ENCODE measurements at regions not wholly inside any gene's neighbourhood (a gene's known extent, or its start where the extent isn't known, plus 50 kb on each side); places are given as distances from the start of the nearest gene placed in this dataset.

DNA sequence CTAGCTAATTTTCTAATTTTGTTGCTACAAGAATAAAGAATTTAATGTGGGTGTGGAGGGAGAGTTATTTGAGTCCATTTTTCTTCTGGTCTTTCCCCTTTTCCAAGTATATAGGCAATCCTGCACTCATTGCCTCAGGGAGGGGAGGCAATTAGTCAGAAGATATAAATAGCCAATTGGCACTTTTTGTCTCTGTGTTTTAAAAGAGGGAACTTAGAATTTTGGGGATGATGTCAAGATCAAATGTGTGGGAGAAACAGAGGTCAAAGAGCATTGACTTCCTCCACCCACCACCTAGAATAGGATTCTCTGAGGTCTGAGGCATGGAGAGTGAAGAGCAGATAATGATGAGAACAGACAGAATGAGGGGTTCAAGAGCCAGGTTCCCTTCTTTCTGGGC is 120.3 kb upstream of the ZC3H12C start:
- DNase-seq (ENCODE audit: low read depth), result no peak

DNA sequence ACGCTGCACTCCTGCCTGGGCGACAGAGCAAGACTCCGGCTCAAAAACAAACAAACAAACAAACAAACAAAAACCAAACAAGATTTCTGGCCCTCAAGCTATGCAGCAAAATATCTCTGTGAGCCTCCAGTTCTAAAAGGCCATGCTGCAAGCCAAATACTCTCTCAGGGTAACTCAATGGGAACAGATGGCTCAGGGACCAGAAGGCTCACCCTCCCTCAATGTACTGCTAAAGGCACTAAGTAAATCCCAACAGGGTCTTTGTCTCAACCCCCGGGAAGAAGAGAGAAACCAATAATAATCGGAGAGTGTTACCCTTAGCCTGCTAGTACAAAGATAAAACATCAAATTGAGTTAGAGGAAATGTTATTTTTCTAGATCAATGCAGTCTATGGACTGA is 119.7 kb upstream of the ZC3H12C start:
- DNase-seq (ENCODE audit: low read depth), result no peak

DNA sequence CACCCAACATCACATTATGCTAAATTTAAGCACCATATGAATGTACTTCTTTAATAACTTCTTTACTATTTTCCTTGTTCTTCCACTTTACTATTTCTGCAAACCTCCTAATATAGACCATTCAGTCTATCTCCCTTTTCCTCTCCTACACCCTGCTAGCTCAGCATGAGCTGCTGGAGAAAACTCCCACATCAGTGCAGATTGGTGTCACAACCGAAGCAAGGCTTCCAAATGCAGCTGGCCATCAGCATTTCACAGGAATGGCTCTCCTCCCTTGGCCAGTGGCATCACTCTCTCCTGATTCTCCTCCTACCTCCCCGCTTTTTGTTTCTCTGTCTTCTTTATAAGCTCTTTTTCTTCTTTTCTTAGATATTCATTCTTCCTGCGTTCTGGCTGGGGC is 118.7 kb upstream of the ZC3H12C start:
- DNase-seq (ENCODE audit: low read depth), result no peak

DNA sequence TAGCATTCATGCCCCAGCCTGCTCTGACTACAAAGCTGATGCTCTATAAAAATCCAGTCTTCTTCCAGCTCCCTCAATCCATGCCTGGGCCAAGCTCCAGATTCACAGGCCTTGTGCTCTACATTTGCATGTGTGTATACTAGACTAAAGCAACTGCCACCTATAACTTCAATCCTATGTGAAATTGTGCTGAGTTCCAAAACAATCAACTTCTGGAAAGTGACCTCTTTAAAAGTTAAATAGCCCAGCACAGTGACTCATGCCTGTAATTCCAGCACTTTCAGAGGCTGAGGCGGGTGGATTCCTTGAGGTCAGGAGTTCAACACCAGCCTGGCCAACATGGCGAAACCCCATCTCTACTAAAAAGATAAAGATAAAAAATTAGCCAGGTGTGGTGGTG is 114.3 kb upstream of the ZC3H12C start:
- DNase-seq (ENCODE audit: low read depth), result no peak

DNA sequence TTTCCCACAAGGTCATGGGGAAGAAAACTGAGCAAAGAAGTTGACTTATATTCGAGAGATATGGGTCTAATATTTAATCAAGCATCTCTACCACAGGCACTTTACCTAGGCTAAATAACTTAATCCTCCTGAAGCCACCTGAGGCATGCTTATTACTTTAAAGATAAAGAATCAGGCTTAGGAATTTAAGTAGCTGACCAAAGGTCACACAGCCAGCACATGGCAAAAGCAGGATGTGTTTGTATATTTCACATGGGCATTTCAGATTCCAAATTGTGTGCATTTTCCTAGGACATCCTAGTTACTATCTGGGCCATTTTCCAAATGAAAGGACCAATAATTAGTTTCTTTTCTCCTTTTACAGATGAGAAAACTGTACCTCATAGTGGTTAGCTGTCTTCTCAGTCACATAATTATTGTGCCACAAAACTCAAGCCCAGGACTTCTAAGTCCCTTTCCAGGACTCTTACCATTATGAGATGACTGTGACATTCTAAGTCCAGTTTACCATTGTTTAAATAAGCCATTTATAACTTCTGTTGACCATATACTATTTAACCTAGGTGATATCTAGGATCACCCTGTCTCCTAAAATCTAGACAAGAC is 112.1 kb upstream of the ZC3H12C start:
- no peak for DNase-seq (ENCODE audit: low read depth)

DNA sequence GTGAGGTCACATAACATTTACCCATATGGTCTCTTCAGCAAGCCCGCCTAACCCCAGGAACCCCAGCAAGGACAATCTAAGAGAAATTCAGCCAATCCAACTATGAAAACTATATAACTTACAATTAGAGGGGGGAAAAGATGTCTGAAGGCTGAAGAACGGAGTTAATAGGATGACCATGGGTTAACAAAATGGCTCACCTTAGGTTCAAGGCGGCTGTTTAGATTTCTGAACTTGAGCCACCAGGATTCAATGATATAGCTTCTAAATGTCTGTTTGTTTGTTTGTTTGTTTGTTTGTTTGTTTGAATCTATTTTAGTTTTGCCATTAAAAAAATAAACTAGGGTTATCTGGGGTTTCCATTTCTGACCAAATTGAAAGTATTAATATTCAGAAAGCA is 109.8 kb upstream of the ZC3H12C start:
- DNase-seq (ENCODE audit: low read depth), result no peak

DNA sequence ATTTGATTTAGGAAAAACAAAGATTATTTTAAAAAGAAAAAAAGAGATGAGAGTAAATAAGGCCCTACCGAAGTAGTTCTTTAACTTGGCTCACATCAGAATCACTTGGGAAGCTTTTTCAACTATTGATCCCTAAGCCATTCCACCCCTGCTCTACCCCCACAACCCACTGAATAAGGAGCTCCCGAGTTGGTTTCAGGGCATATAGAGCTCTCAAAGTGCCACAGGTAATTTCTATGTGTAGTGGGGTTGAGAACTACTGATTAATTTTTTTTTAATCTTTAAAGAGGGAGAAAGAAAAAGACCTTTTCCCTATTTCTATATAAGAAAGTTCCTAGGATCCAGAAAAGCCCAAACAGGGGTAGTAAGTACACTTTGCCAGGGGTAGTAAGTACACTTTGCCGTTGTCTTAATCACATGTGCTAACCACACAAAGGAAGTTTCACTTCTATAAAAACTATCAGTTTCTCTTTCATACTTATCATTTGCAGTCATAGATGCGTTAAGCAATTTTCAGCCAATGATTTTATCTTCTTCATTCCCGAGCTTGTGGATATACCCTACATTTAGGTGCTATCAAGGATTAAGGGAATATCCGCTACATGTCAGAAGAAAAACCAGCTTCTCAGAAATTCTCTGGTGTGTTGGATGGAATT is 108.4 kb upstream of the ZC3H12C start:
- no peak for DNase-seq (ENCODE audit: low read depth)

DNA sequence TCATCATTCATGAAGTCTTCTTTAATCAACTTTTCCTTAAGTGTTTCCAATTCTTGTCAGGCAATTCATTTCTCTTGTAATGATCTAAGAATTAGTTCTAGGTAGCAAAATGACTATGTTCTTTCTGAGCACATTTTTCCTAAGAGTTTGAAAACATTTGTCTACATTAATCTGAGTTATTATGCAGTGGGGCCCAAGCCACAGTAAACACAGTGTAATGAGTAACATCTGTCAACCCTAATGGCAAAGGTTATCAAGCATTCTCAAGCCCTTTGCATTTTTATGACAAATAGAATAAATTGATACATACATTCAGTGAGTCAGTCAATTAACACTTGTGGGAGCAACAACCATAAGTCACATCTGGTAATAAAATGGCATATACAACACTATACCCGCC is 106.7 kb upstream of the ZC3H12C start:
- DNase-seq (ENCODE audit: low read depth), result no peak

DNA sequence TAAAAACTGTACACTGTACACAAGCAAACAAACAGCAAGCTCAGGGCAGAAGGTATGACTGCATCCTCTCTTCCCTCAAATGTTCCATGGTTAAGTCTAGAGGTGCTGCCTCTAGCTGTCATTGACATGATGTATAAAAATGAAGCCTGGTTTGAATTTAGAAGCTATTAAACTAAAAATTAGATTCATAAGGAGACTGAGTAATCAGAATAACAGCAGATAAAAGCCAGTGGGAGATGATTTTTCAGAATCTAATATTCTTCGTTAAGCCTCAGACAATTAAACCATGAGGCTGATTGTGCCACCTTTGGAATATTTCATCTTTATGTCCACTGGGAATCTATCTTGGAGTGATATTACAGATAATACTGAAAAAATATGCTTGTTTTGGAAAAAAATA is 101.4 kb upstream of the ZC3H12C start:
- DNase-seq (ENCODE audit: low read depth), result no peak

DNA sequence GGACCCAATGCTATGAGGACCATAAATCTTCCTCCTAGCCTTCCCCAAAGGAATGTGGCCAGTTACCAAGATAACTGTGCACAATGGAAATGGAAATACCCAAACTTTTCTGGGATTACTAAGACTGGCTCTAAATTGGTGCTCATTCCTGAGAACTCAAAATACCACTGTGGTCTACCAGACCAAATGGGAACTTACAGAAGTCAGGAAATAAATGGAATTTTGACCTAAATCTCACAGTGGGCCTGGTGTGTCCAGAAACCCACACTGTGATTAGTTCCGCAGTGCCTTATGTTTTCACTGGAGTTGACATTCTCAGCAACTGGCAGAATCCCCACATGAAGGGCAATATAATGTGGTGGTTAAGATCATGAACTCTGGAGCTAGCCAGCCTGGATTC is 99.4 kb upstream of the ZC3H12C start:
- no peak for DNase-seq (ENCODE audit: low read depth)

DNA sequence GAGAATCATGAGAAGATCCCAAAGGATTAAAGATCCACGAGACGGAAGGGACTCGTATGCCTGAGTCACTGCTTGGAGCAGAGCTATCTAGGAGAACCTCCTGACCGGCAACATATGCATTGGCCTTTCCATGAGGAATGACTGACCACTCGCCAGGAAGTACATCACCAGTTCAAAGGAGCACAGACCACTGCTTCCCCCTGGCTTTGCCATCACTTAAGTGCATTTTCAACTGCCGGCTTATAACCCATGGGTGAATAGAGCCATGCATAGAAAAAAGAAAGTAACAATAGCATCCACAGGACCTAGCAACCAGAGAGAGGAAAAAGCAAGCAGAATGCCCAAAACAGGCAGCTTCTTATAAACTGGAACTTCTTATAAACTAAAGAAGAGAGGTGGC is 98.3 kb upstream of the ZC3H12C start:
- no peak for DNase-seq (ENCODE audit: low read depth)

DNA sequence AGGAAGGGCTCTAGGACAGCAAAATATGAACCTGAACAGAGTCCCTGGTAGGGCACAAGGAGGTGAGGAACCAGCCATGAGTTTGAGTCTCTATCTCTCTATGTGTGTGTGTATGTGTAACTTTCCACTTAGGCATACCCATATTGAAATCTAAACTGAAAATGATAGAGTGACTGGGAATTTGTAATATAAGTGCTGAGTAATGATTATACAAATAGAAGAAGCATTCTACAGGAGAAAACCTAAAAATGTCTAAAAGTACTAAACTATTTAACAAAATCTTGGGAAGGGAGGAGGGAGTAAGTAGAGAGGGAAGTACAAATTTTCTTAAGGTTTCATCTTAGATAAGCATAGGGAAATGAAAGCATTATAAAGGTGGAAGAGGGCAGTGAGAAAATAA is 97.1 kb upstream of the ZC3H12C start:
- DNase-seq (ENCODE audit: low read depth), result no peak

DNA sequence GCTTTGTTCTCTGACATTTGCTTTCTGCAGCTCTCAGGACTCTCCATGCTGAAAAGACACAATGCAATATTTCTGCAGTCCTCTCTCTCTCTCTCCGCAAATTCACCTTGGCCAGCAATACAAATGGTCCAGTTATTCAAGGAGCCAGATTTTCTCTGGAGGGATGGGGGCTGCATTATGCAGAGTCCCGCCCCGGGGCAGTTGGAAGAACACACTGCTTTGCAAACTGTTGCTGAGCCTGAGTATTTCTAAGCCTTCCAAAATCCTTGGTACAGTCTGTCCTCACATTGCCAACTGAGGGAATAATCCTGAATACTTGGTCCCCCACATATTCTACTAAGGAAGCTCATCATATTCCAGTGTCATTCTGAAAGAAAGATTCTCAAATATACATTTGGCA is 94.3 kb upstream of the ZC3H12C start:
- DNase-seq (ENCODE audit: low read depth), result no peak

DNA sequence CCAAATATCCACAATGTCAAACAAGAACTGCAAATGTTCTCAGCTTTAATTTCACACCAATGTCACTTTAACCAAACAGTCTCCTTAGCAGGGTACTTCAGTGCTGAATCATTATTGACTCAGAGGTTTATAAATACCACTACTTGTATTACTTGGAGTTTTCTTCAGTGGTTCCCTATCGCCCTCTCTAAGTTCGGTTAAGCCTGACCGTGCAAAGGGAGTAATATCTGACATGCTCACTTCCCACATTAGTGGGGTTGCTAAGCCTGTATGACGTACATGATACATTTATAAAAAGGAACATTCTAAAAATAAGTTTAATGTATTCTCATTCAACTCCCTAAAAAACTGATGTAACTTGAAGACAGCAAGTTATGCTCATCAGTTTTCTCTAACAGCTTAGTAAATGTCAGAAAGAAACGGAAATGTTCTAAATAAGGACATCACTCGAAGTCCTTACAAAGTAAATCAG is 93.1 kb upstream of the ZC3H12C start:
- peak; percentile 52 for DNase-seq (ENCODE audit: low read depth)

DNA sequence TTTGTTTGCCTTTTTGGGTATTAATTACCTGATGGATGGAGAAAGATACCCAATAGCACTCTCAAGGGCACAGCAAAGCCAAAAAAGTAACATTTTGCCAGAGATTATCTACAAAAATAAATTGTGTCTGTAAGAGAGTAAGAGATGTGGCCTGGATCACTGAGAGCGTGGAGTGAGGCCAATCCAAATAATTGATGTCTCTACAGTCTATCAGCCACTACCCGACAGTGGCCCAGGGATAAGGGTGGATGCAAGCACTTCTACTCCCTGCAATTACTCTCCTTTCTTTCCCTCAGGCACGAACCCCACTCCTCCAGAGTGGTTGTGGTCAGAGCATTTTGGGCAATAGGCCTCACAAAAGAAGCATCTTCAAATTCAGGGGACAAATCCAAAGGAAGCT is 92.3 kb upstream of the ZC3H12C start:
- no peak for DNase-seq (ENCODE audit: low read depth)

DNA sequence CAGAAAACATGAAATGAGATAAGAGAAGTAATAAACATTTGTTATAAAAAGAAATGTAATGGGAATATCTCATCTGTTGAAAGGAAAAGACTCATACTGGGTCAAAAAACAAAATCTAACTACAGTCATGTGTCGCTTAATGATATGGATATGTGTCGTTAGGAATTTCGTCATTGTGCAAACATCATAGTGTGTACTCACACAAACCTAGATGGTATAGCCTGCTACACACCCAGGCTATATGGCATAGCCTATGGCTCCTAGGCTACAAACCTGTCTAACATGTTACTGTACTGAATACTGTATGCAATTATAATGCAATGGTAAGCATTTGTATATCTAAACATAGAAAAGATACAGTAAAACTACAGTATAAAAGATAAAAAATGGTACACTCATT is 89.8 kb upstream of the ZC3H12C start:
- DNase-seq (ENCODE audit: low read depth), result no peak

DNA sequence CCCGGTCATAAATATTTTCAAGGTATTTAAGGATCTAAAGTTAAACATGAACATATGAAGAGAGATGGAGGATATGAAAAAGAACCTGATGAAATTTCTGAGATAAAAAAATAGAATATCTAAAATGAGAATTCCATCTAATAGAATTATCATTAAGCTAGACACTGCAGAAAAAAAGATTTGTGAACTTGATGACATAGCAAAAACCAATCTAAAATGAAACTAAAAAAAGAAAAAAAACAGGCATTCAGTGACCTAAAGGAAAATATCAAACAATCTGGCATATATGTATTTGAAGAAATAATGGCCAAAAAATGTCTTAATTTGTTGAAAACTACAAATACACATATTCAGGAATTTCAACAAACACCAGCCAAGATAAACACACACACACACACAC is 81.6 kb upstream of the ZC3H12C start:
- DNase-seq (ENCODE audit: low read depth), result no peak

DNA sequence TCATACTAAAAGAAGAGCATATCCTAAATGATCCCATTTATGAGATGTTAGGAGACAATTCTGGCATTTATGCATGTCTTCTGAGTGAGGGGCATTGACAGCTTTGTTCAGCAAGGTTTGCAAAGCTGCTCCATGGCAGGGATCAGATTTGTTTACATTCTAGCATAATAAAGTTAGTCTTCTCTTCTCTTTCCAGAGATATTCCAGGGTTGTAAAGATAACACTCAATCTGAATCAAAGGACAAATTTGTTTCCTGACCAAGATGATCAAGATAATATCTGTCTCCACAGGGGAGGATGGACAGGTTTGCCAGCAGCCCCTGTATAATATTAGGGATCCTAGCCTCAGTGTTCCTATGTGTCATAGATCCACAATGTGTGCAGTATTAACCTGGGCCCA is 77.5 kb upstream of the ZC3H12C start:
- DNase-seq (ENCODE audit: low read depth), result no peak

DNA sequence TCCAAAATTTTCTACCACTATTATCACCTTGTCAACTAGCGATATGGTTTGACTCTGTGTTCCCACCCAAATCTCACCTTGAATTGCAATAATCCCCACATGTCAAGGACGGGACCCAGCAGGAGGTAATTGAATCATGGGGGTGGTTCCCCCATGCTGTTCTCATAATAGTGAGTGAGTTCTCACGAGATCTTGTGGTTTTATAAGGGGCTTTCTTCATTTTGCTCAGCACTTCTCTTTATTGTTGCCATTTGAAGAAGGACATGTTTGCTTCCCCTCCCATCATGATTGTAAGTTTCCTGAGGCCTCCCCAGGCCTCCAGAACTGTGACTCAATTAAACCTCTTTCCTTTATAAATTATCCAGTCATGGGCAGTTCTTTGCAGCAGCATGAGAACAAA is 73.5 kb upstream of the ZC3H12C start:
- DNase-seq (ENCODE audit: low read depth), result no peak

DNA sequence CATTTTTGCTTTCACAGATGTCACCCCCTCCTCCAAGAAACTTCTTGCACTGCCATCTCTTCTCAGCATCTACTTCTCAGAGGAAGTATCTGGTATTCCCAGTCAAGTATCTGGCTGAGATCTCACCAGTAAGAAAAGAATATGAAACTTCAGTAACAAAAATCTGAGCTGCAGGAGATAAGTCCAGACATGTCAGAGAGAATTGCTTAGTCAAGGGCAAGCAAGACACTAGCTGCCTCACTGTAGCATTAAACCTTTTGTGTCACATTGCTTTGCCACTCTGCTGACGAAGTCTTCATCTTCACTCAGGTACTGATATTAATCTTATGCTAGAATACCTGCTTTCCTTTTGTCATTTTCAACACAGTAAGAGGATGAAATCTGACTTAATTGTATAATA is 70.6 kb upstream of the ZC3H12C start:
- no peak for DNase-seq (ENCODE audit: low read depth)

DNA sequence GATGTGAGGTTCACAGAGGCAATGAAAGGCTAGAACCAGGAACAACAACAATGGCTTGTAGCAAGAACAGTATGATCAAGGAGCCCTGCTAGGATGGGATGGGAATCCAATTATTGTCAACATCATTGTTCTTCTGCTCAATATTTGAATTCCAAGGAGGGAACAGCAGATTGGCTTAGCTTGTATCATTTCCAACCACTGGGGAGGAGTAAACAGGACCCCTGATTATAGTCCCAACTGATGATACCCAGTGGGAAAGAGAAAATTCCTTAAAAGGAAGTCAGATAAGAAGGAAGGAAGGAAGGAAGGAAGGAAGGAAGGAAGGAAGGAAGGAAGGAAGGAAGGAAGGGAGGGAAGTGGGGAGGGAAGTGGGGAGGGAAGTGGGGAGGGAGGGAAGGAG is 69.5 kb upstream of the ZC3H12C start:
- no peak for DNase-seq (ENCODE audit: low read depth)

DNA sequence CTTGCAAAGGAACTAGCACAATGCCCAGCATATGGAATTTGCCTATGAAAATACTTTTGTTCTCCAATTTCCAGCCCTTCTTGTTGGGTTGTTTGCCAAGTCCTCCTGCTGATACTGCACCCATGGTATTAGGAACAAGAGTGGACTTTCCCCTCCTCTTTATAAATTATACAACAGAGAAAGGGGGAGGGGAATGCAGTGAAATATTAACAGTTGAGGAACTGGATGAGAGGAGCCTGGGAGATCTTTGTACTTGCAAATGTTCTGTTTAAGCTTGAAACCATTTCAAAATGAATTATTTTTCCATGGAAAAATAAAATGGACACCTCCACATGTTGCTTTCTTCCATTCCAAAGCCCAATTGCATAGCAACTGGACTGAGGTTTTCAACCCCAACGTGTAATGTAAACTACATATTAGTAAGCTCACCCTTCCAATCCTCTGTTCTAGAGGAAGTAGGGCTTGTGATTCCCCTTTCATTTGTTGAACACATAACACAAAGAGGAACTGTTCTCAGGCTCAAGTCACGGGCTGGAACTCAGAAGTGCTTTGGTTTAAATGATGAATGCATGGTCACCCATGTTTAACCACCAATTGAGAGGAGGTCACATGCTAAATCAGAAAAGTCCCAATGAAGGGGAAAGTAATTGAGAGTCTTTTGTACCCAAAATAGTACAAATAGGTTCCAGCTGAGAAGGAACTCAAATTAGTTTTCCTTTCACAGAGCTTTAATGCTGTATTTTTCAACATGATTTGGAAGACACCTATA is 66.2 kb upstream of the ZC3H12C start:
- no peak for DNase-seq (ENCODE audit: low read depth)

DNA sequence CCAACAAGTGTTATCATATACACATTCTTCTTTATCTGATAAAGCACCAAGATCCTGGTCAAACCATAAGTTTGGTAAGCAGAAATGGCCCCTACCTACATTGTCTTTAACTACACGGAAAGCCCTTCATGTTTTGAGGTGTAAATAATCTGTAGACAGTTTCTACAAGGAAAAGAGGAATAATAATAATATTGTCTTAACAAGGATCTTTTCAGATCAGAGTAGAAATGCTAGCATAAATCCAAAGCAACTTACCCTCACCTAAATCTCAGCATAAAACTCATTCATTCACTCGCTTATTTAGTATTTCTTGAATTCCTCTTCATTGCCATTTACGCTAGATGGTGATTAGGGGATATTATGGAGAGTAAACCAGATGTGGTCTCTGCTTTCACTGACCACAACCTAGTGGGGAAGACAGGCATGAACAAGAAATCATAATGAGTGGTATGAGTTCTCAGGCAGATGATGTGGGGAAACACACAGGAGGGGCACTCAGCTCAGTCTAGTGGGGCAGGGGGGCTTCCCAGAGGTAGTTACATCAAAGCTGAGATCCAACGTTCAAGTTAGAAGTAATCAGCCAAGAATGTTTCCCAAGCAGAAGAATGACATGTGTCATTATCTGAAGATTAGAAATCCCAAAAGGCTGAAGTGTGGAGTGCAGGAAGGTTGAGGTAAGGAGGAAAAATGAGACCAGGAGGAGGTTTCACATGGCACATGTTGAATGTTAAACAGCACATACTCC is 65.4 kb upstream of the ZC3H12C start:
- DNase-seq (ENCODE audit: low read depth), result no peak

Measured in HS-5 (cell line).